Right lobe of liver (tissue), 4 donors: ENCODE measurements at regions not wholly inside any gene's neighbourhood (a gene's known extent, or its start where the extent isn't known, plus 50 kb on each side); places are given as distances from the start of the nearest gene placed in this dataset.

Experiments
- POLR2A ChIP-seq: fragments of 450-650 bp; IDR thresholded peaks from one replicate; pipeline ENCODE4 v1.6.1; 2017; ENCODE audit warnings: antibody characterized with exemption, mild to moderate bottlenecking
- TF ChIP-seq, protein P1 (sequence below), 4 donors: fragments of 200-600 bp in 3 of 4; fragments of 450-650 bp in 1 of 4; IDR thresholded peaks; one replicate each; pipeline versions ENCODE4 v1.5.1 to v1.8.0; 2016 to 2022; ENCODE audit warnings: antibody characterized with exemption in 4 of 4, mild to moderate bottlenecking in 2 of 4
- donor health status: DM: no; HTN: no; CAD: no.
- donor health status: DM: no; HTN: no; CAD: no.
- donor health status: DM: no; HTN: yes; CAD: no.

DNA sequence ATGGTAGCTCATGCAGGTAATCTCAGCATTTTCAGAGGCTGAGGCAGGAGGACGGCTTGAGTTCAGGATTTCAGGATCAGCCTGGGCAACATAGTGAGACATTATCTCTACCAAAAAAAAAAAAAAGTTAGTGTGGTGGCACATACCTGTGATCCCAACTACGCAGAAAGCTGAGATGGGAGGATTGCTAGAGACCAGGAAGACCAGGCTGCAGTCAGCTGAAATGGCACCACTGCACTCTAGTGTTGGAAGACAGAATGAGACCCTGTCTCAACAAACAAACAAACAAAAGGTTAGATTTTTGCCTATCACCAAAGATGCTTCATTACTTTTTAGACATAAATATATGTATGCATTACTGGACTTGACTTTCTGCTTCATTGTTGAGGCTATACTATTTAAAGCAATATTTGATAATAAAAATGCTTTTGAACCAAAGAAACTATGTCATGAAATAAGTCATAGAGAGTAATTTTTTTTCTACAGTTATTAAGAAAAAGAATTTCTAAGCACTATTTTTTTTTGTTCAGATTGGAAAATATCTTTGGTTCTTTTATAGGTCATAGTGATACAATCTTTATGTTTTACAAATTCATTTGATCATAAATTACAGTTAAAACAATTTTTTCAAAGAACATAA, 1180.1 kb upstream of the ATXN8OS start:
- TF ChIP-seq, protein P1, sequence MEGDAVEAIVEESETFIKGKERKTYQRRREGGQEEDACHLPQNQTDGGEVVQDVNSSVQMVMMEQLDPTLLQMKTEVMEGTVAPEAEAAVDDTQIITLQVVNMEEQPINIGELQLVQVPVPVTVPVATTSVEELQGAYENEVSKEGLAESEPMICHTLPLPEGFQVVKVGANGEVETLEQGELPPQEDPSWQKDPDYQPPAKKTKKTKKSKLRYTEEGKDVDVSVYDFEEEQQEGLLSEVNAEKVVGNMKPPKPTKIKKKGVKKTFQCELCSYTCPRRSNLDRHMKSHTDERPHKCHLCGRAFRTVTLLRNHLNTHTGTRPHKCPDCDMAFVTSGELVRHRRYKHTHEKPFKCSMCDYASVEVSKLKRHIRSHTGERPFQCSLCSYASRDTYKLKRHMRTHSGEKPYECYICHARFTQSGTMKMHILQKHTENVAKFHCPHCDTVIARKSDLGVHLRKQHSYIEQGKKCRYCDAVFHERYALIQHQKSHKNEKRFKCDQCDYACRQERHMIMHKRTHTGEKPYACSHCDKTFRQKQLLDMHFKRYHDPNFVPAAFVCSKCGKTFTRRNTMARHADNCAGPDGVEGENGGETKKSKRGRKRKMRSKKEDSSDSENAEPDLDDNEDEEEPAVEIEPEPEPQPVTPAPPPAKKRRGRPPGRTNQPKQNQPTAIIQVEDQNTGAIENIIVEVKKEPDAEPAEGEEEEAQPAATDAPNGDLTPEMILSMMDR (IDR thresholded peaks at IDR 0.05): peak; percentile 14 to 32 (median 24)
- TF ChIP-seq POLR2A: no peak
